Osteocyte (in vitro differentiated cells): ENCODE measurements at regions not wholly inside any gene's neighbourhood (a gene's known extent, or its start where the extent isn't known, plus 50 kb on each side); places are given as distances from the start of the nearest gene placed in this dataset.
A peak's percentile ranks its signal among the peaks of the same experiment; 100 is the strongest.

Source experiments
- DNase-seq: peaks from one replicate; pipeline ENCODE4 v3.0.0; 2021; ENCODE audit warnings: mixed read lengths; ENCODE audit not compliant: unreplicated experiment; ENCODE audit errors: extremely low spot score
- H3K27ac Mint-ChIP-seq: one replicate; pipeline ENCODE4 v1.8.0; 2021; ENCODE audit warnings: mild to moderate bottlenecking, mixed read lengths; ENCODE audit not compliant: unreplicated experiment
- H3K27me3 Mint-ChIP-seq: one replicate; pipeline ENCODE4 v1.8.0; 2021; ENCODE audit warnings: mixed read lengths; ENCODE audit not compliant: unreplicated experiment
- H3K36me3 Mint-ChIP-seq: one replicate; pipeline ENCODE4 v1.8.0; 2021; ENCODE audit warnings: mixed read lengths; ENCODE audit not compliant: unreplicated experiment
- H3K4me1 Mint-ChIP-seq: one replicate; pipeline ENCODE4 v1.8.0; 2021; ENCODE audit warnings: mixed read lengths; ENCODE audit not compliant: unreplicated experiment
- H3K4me3 Mint-ChIP-seq: one replicate; pipeline ENCODE4 v1.8.0; 2021; ENCODE audit warnings: mild to moderate bottlenecking, moderate library complexity, mixed read lengths; ENCODE audit not compliant: unreplicated experiment
- H3K9me3 Mint-ChIP-seq: one replicate; pipeline ENCODE4 v1.8.0; 2021; ENCODE audit warnings: mixed read lengths; ENCODE audit not compliant: unreplicated experiment
- TF ChIP-seq, protein P1 (sequence below): fragments of 200-600 bp; sonication (generic); IDR thresholded peaks from 2 replicates; pipeline ENCODE4 v1.5.0; 2021; ENCODE audit warnings: antibody characterized with exemption, mild to moderate bottlenecking, moderate library complexity

DNA sequence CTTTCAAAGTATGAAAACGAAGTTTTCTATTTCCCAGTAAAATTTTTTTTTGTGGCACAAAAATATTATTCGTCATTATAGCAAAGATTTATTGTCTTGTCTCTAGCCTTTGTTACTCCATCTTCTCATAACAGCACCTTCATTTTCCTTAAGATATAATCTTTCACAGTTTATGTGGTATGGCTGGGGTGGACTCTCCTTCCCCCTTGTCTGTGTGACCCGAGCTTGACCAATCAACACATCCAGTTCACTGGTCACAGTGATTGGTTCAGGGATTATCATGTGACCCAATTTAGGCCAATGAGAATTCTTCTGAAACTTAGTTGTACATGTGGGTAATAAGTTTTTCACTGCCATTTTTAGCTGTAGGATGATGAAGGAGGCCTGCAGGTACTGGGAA is 71.2 kb upstream of the DCBLD2 start:
- TF ChIP-seq, protein P1, sequence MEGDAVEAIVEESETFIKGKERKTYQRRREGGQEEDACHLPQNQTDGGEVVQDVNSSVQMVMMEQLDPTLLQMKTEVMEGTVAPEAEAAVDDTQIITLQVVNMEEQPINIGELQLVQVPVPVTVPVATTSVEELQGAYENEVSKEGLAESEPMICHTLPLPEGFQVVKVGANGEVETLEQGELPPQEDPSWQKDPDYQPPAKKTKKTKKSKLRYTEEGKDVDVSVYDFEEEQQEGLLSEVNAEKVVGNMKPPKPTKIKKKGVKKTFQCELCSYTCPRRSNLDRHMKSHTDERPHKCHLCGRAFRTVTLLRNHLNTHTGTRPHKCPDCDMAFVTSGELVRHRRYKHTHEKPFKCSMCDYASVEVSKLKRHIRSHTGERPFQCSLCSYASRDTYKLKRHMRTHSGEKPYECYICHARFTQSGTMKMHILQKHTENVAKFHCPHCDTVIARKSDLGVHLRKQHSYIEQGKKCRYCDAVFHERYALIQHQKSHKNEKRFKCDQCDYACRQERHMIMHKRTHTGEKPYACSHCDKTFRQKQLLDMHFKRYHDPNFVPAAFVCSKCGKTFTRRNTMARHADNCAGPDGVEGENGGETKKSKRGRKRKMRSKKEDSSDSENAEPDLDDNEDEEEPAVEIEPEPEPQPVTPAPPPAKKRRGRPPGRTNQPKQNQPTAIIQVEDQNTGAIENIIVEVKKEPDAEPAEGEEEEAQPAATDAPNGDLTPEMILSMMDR: no peak
- Mint-ChIP-seq H3K4me1 (peaks cover 48% of the 10 kb centered on the region), H3K27me3 (no peaks in the 10 kb centered on the region), H3K27ac (peak overlapping the region; percentile 92), H3K4me3 (no peak overlapping the region), H3K9me3 (peaks cover 5% of the 10 kb centered on the region), H3K36me3 (peaks cover 3% of the 10 kb centered on the region)
- DNase-seq: no peak

DNA sequence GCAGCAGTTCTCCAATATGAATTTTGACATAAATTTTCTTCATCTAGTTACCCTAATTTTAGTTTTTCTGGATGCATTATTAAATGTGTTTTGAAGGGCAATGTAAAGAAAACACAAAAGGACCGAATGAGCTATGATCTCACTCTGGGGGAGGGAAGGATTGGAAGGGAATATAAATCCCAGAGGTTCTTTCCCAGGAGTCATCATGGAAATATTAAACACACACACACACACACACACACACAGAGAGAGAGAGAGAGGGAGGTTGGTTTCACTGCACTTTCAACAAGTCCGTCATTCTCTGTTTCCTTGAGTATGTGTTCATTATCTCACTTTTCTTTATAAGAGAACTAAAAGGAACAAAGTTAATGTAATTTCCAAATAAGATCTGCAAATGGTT is 70.7 kb upstream of the DCBLD2 start:
- peaks cover 5% of the 10 kb centered on the region for H3K9me3 Mint-ChIP-seq
- TF ChIP-seq, protein P1: no peak
- DNase-seq: no peak
- H3K4me3 Mint-ChIP-seq: peak overlapping the region; percentile 27
- peaks cover 48% of the 10 kb centered on the region for H3K4me1 Mint-ChIP-seq
- peak overlapping the region; percentile 92 for H3K27ac Mint-ChIP-seq
- no peaks in the 10 kb centered on the region for H3K27me3 Mint-ChIP-seq
- peaks cover 3% of the 10 kb centered on the region for H3K36me3 Mint-ChIP-seq

DNA sequence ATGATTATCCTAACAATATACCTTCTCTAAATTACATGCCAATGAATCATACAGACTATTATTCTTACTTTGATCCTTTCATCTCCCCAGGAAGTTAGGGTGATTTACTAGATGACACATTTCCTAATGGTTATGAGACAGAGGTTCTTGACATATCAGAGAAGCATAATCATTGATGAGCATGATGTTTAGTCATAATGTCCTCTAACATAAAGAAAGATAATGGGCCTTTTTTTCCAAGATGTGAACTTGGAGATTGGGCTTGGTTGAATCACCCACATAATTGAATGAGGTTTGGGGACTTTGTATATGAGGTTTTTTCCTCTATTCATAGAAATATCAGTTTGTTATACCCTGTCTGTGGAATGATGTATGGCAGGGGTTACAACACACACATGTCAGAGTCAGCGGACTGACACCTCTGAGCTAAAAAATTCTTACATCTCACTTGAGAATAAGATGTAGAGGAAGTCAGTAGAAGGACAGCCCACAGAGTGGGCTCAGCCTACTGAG is 69.7 kb upstream of the DCBLD2 start:
- DNase-seq: no peak
- TF ChIP-seq, protein P1: no peak
- peak overlapping the region; percentile 92 for H3K27ac Mint-ChIP-seq
- peaks cover 48% of the 10 kb centered on the region for H3K4me1 Mint-ChIP-seq
- H3K4me3 Mint-ChIP-seq: peak overlapping the region; percentile 32
- H3K27me3 Mint-ChIP-seq: no peaks in the 10 kb centered on the region
- peaks cover 3% of the 10 kb centered on the region for H3K36me3 Mint-ChIP-seq
- peaks cover 5% of the 10 kb centered on the region for H3K9me3 Mint-ChIP-seq

DNA sequence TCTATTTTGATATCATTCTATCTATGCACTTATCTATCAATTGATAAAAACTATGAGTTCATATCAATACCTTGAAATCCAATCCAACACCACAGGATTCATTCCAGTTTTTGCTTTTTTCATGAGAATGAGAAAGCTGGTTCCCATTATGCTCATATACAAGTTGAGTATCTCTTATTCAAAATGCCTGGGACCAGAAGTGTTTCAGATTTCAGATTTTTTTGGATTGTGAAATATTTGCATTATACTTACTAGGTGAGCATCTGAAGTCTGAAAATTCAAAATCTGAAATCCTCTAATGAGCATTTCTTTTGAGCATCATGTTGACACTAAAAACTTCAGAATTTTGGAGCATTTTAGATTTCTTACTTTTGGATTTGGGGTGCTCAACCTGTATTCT is 67.8 kb upstream of the DCBLD2 start:
- Mint-ChIP-seq H3K36me3 (no peaks in the 10 kb centered on the region), H3K4me3 (no peak overlapping the region), H3K4me1 (peaks cover 61% of the 10 kb centered on the region), H3K27ac (no peak overlapping the region), H3K27me3 (no peaks in the 10 kb centered on the region), H3K9me3 (no peaks in the 10 kb centered on the region)
- TF ChIP-seq, protein P1: no peak
- DNase-seq: no peak

DNA sequence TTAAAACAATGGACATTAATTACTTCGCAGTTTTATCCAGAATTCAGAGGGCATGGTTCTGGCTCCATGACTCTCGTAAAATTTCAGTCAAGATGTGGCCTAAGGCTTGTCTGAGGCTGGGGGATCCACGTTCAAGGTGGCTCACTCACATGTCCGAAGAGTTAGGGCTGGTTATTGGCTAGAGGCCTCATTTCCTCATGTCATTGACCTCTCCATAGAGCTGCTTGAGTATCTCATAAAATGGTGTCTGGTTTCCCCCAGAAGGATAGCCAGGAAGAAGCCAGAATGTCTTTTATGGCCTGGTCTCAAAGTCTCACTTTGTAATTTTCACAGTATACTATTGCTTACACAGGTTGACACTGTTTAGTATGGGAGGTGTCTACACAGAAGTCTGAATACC is 67.3 kb upstream of the DCBLD2 start:
- peaks cover 61% of the 10 kb centered on the region for H3K4me1 Mint-ChIP-seq
- no peak overlapping the region for H3K27ac Mint-ChIP-seq
- H3K27me3 Mint-ChIP-seq: no peaks in the 10 kb centered on the region
- TF ChIP-seq, protein P1: no peak
- no peak for DNase-seq
- H3K4me3 Mint-ChIP-seq: no peak overlapping the region
- H3K36me3 Mint-ChIP-seq: no peaks in the 10 kb centered on the region
- no peaks in the 10 kb centered on the region for H3K9me3 Mint-ChIP-seq
